Osteoblast (primary cell): ENCODE measurements at regions not wholly inside any gene's neighbourhood (a gene's known extent, or its start where the extent isn't known, plus 50 kb on each side); places are given as distances from the start of the nearest gene placed in this dataset.
A peak's percentile ranks its signal among the peaks of the same experiment; 100 is the strongest.
"Not testable (repeated sequence)": the region's sequence is repeated elsewhere in the genome, so short reads cannot be mapped to it uniquely, and the experiment has no call there.

ENCODE experiments used
- DNase-seq: peaks from one replicate; pipeline ENCODE4 v3.0.0; 2011; ENCODE audit warnings: low spot score, mixed read lengths; ENCODE audit not compliant: insufficient read length; ENCODE audit errors: missing footprints
- H2AFZ ChIP-seq: 2 replicates; pipeline ENCODE4 v1.6.0; 2011; ENCODE audit warnings: mild to moderate bottlenecking, low read length
- H3K27ac ChIP-seq: 2 replicates; pipeline ENCODE4 v1.5.1; 2011; ENCODE audit warnings: mild to moderate bottlenecking, low read depth, low read length, moderate library complexity
- H3K27me3 ChIP-seq: 2 replicates; pipeline ENCODE4 v1.6.0; 2012; ENCODE audit warnings: mild to moderate bottlenecking, control low read depth, inconsistent platforms, low read length, moderate library complexity; ENCODE audit not compliant: insufficient read depth
- H3K36me3 ChIP-seq: 2 replicates; pipeline ENCODE4 v1.5.1; 2011; ENCODE audit warnings: mild to moderate bottlenecking, low read length, control low read depth, moderate library complexity; ENCODE audit not compliant: insufficient read depth
- H3K4me1 ChIP-seq: 2 replicates; pipeline ENCODE4 v1.5.1; 2011; ENCODE audit warnings: mild to moderate bottlenecking, low read length, control low read depth, moderate library complexity; ENCODE audit not compliant: insufficient read depth
- H3K4me2 ChIP-seq: 2 replicates; pipeline ENCODE4 v1.6.0; 2011; ENCODE audit warnings: mild to moderate bottlenecking, low read length; ENCODE audit not compliant: insufficient read depth
- H3K4me3 ChIP-seq: fragments of 200-600 bp; sonication (generic); 3 replicates; pipeline ENCODE4 v1.5.1; 2012; ENCODE audit warnings: mild to moderate bottlenecking, low read length, inconsistent platforms; ENCODE audit not compliant: insufficient read depth
- H3K79me2 ChIP-seq: 2 replicates; pipeline ENCODE4 v1.6.0; 2012; ENCODE audit warnings: mild to moderate bottlenecking, low read length, control low read depth, inconsistent platforms; ENCODE audit not compliant: insufficient read depth
- H3K9me3 ChIP-seq: 2 replicates; pipeline ENCODE4 v1.5.1; 2011; ENCODE audit warnings: low read depth, low read length, control low read depth
- H4K20me1 ChIP-seq: 2 replicates; pipeline ENCODE4 v1.6.0; 2012; ENCODE audit warnings: mild to moderate bottlenecking, low read length, control low read depth; ENCODE audit not compliant: insufficient read depth
- CTCF ChIP-seq: IDR thresholded peaks from 2 replicates; pipeline ENCODE4 v1.5.1; 2011; ENCODE audit warnings: mild to moderate bottlenecking, low read depth, low read length, moderate library complexity; ENCODE audit errors: extremely low read depth

DNA sequence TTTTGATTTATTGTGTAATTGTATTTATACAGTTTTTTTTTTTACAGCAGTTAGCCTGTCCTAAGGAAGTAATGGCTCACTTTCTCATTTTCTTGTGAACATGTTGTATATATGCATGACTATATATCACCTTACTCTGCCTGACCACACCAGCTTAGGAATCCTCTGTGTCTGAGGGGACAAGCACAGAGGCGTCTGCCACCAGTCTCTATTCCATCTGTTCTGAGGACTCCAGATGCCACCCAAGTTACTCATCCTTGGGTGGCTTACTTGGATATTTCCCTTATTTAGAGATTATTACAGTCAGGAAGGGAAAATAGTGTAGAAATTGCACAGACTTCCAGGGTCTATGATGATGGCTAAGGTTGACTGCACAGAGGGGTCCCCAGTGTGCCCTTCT lies 256.3 kb upstream of the C9orf72 start:
- Histone ChIP-seq H3K4me3 (no peak overlapping the region), H3K9me3 (no peaks in the 10 kb centered on the region), H2AFZ (no peak overlapping the region), H3K79me2 (no peaks in the 10 kb centered on the region), H3K4me2 (no peak overlapping the region), H3K27me3 (no peaks in the 10 kb centered on the region), H3K27ac (no peak overlapping the region), H3K4me1 (no peaks in the 10 kb centered on the region), H3K36me3 (no peaks in the 10 kb centered on the region), H4K20me1 (no peaks in the 10 kb centered on the region)
- TF ChIP-seq CTCF, result no peak
- DNase-seq, result no peak

GRCh38 chr9:27832108-27832507 lies 258.8 kb upstream of the C9orf72 start:
- H2AFZ ChIP-seq, H3K9me3 ChIP-seq, H3K27ac ChIP-seq, H3K4me3 ChIP-seq, H3K36me3 ChIP-seq, DNase-seq, H3K4me1 ChIP-seq, H3K27me3 ChIP-seq, H3K4me2 ChIP-seq, H3K79me2 ChIP-seq, H4K20me1 ChIP-seq: not testable (repeated sequence)

GRCh38 chr9:27835286-27835685 lies 262.0 kb upstream of the C9orf72 start:
- H3K4me1 ChIP-seq, result no peaks in the 10 kb centered on the region
- no peaks in the 10 kb centered on the region for H4K20me1 ChIP-seq
- H3K4me2 ChIP-seq, result no peak overlapping the region
- H3K79me2 ChIP-seq, result no peaks in the 10 kb centered on the region
- no peak overlapping the region for H2AFZ ChIP-seq
- no peaks in the 10 kb centered on the region for H3K36me3 ChIP-seq
- TF ChIP-seq CTCF, result no peak
- no peaks in the 10 kb centered on the region for H3K27me3 ChIP-seq
- peaks cover 5% of the 10 kb centered on the region for H3K9me3 ChIP-seq
- no peak overlapping the region for H3K27ac ChIP-seq
- no peak overlapping the region for H3K4me3 ChIP-seq
- no peak for DNase-seq

- Histone ChIP-seq H4K20me1 (no peaks in the 10 kb centered on the region), H3K4me3 (no peak overlapping the region), H3K9me3 (peaks cover 5% of the 10 kb centered on the region), H3K36me3 (no peaks in the 10 kb centered on the region), H2AFZ (no peak overlapping the region), H3K4me2 (no peak overlapping the region), H3K27ac (no peak overlapping the region), H3K27me3 (no peaks in the 10 kb centered on the region), H3K79me2 (no peaks in the 10 kb centered on the region), H3K4me1 (no peaks in the 10 kb centered on the region)
- peak; percentile 42 for DNase-seq
- no peak for TF ChIP-seq CTCF
Observed at GRCh38 chr9:27835746-27836145, 262.5 kb upstream of the C9orf72 start.
